ENCODE measurements at regions not wholly inside any gene's neighbourhood (a gene's known extent, or its start where the extent isn't known, plus 50 kb on each side); places are given as distances from the start of the nearest gene placed in this dataset.

GRCh38 chr16:73521499-73521898 lies 473.6 kb upstream of the ZFHX3 start:
- DNase-seq = no peak

- DNase-seq = no peak
Measured at GRCh38 chr16:73515616-73516015, 467.7 kb upstream of the ZFHX3 start.

DNA sequence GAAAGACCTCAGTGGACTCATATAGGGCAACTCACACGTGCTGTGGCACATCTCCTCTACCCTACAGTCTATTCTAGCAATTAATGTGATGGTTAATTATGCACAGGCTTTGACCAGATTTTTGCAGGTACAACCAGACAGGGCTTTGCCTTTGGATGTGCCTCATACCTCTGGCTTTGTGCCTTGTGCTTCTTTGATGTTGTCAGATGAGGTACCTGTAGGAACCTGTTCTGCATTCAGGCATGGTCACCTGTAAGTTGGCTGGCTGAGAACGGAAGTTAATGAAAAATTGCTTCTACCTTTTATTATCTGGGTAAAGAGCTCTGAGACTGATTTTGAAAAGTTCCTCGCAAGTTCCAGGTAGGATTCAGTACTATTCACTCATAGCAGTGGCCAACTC lies 462.9 kb upstream of the ZFHX3 start:
- no peak for DNase-seq

- no peak for DNase-seq
Measured at GRCh38 chr16:73506568-73507056, 458.7 kb upstream of the ZFHX3 start.

GRCh38 chr16:73505577-73505976 lies 457.6 kb upstream of the ZFHX3 start:
- no peak for DNase-seq

DNA sequence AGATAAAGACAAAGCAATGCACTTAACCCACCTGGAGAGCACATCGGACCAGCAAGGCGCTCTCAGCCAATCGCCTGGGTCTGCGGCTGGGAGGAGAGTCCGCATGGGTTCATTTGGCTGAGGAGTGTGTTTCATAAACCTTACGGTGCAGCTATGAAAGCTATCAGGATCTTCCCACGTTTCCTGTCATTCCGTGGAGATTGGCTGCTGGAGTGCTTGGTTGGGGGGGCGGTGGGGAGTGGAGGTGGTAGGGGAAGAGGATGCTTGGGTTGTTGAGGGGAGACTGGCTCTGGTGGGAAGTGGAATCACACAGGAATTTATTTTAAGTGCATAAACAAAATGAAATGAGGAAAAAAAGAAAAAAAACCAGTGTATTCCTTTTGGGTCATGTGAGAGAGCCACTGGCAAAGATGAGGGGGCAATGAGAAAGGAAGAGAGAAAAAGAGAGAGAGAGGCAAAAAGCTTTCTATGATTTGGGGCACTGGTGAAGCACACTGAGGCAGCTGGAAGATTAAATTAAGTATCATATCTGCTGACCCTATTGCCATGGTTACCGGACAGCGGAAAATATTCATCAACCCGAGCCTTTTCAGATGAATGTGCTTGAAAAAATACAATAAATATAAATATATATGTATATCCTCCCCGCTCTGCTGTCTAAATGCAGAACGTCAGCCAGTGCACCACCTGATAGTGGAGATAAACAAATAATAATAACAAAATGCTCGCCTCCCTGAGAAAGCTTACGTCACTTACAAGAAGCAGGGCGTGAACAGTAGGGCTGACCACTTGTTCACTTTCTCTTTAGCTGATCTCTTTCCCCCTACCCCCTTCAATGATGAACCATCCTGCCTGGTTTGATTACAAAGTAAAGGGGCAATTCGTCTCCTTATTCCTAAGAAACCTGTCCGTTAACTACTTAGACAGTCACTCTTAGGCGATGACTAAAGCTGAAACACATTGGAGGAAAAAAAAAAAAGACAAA lies 457.0 kb upstream of the ZFHX3 start:
- no peak for DNase-seq

- no peak for DNase-seq
Measured at GRCh38 chr16:73503093-73503492, 455.2 kb upstream of the ZFHX3 start.

DNA sequence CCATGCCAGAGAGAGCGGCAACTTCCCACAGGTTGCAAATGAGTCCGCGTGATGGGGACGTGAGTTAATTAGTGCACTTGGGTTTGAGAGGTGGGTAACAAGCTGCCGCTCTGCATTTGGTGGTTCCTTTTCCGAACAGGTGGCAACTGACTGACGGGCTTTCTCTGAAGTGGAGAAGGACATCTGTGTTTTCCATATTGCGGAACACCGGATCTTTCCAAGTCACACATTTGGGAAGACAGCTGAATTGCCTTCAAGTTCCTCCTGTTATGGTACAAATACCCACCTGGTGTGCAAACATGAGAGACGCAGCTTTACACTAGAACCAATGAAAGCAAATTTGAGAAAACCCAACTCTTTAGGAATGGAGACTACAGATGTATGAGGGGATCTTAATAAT lies 451.3 kb upstream of the ZFHX3 start:
- no peak for DNase-seq

GRCh38 chr16:73485880-73486279 lies 438.0 kb upstream of the ZFHX3 start:
- no peak for DNase-seq

DNA sequence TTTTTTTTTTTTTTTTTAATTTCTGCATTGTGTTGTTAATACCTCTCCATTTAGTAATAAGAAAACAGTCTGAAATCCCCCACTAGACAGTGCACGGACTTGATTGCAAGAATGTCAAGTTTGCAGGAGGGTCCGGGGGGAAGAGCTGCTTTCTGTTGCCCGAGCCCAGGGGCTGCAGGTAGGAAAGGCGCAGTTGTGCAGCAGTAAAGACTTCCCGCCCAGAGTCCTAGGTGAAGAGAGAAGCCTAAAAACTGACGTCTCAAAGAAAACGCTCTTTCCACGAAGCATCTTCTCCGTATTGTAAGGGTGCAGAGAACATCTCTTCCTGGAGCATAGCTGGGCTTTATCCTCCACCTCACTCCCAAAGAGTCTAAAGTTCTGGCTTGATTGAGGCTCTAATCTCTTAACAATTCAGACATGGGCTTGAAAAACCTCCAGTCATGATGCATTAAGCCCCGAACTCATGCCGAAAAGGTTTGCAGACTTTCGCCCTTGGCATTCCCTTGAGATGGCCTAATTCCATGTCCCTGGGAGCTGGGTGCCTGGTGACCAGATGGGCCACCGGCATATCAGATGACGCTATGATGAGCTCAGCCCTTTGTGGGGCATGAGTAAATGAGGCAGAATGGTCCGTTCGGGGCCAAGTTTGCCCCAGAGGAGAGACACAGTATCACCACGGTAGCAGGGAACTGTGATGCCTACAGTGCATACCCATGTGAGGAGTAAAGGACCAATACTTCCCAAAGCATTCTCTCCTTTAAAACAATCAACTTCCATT lies 436.2 kb upstream of the ZFHX3 start:
- no peak for DNase-seq

- DNase-seq = no peak
Measured at GRCh38 chr16:73483076-73483791, 435.3 kb upstream of the ZFHX3 start.

DNA sequence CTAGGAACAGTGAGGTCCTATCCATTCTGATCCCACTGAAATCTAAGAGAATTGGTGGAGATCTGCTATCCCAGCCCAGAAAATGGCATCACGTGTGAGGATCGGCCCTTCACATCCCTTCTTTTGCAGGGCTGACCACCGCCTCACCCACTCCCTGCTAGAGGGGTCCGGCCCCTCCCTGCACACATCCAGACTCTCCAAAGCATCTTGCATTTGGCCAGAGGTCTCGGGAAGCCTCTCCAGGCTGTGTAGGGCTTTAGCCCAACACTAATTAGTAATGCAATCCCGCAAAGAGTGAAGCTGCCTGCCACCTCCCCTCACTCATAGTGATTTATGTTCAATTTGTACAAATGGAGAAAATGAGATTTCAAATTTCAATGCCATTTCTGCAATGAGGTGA lies 434.4 kb upstream of the ZFHX3 start:
- DNase-seq = no peak

DNA sequence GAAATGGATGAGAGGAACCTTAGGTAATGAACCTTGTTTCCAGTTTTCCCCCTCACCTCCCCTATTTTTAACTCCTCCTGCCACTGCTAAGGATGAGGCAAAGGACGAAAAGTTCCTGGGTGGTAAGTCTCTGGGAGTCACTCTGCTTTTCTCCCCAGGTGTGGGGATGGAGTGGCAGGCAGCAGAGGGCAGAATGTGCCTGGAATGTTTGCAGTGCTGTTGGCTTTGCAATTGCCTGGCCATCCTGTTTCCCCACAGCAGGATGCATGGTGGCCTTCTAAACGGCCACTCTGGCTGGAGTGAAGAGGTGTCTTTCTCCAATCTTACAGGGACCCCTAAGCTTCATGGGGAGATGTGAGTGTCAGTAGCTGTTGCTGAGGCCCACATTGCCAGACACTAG lies 432.5 kb upstream of the ZFHX3 start:
- no peak for DNase-seq

- DNase-seq = no peak
Measured at GRCh38 chr16:73473713-73474112, 425.8 kb upstream of the ZFHX3 start.

DNA sequence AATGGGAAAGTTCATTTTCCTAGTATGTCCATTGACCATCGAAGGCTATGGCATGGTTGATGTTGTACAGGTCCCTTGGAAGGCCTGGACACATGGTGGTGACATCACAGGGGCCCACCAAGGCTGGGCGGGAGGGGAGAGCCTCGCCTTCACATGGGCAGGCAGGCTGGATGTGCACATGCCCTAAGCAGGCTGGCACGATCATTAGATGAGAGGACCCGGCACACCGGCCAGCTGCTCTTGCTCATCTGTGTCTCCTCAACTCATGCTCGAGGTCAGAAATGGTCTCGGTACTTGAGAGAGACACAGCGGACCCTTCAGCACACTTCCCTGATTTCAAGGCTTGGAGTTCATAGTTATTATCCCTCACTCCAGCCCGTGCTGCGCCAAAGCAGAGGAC lies 416.9 kb upstream of the ZFHX3 start:
- no peak for DNase-seq

DNA sequence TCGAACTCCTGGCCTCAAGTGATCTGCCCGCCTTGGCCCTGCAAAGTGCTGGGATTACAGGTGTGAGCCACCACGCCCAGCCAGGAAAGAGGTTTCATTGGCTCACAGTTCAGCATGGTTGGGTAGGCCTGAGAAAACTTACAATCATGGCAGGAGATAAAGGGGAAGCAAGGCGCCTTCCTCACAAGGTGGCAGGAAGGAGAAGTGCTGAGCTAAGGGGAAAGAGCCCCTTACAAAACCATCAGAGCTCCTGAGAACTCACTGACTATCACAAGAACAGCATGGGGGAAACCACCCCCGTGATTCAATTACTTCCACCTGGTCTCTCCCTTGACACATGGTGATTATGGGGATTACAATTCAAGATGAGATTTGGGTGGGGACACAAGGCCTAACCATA lies 411.7 kb upstream of the ZFHX3 start:
- no peak for DNase-seq

DNA sequence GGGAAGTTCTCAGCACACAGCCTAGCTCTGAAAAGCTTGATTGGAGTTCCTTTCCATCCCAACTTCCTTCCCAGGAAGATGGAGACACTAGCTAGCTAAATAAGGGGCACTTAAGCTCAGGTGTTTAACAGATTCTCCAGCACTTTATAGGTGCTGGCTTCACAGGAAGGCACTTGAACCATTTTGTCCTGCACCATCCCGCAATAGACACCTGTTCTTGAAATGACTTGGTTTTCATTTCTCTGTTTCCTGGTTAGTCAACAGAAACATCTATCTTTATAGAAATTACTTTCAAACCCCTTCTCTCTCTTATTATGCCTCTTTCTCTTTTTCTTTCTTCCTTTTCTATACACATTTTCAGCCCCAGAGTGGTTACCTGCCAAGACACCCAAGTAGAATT lies 409.9 kb upstream of the ZFHX3 start:
- no peak for DNase-seq

GRCh38 chr16:73448970-73449369 lies 401.0 kb upstream of the ZFHX3 start:
- DNase-seq = no peak

GRCh38 chr16:73447846-73448245 lies 399.9 kb upstream of the ZFHX3 start:
- DNase-seq = no peak

DNA sequence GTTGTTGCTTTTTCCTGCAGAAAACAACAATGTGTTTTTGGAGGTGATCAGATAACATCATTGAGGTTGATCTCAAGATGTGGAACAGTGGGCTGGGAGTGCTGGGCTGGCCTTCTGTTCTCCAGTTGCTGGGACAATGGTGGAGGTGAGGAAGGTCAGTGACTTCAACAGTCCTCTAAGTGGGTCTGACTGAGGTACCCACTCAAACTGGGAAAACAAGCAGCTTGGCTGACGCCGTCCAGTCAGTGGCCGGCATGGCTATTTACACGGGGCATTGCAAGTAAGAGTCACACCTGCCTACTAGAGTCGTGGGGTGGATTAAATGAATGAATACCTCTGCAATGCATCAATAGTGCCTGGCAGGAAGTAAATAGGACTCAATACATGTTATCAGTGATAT lies 386.7 kb upstream of the ZFHX3 start:
- DNase-seq = no peak

DNA sequence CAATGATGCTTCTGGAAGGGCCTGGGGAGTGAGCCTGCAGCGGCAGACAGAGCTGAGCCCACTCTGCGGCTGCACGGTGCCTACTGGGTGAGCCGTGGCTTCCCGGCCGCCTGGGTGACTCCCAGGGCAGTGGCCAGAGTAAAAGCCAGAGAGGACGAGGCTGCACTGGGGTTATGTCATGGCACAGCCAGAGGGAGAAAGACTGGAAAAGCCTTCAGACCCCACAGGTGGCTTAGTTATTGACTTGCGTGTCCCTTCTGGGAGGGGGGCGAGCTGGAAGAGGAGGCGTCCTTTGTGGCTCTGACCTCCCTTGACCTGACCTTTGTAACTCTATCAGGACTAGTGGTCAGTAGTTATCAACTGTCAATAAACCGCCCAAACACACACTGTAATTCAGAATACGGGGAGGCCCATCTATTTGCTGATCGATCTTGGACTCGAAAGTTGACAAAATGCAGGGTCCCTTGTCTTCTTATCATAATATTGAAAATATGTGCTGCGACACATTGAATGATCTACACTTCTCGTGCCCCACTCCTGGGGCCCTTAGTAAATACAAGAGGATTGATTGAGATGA lies 385.9 kb upstream of the ZFHX3 start:
- no peak for DNase-seq

DNA sequence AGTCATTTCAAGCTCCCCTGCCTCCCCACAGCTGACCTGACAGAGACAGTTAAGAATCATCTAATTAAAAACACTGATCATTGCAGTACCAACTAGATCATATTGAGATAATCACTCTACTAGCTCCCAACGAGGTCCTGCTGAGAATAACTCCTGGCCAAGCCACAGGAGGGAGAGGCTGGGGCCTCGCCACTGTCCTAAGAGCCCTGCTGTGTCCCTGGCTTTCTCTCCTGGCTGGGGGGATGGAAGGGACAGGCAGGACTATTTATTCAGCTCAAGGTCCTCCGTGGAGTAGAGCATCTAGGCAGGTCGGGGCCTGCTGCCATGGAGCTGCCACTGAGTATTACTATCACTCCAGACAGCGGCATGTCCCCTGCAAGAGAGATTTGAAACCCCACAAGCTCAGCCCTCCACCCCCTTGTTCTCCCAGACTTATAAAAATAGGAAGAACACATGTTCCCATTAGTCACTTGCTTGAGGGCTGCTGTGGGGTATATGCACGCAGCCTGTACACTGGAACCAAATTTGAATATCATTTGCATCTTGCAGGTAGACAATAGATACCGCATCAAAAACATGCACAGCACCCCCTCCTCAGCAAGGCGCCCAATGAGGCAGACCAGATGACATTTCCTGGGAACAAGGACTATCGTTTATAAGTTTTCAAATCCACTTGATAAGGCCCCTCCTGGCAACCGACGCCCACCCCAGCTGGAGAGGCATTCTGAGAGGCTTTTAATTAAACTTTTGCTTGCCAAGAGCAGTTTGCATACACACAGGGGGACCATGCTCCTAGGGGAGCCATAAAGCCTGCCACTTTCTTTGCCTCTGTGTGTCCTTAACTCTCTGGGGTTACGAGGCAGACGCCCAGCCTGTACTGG lies 385.2 kb upstream of the ZFHX3 start:
- DNase-seq = peak; percentile 24
